Caki2 (cell line): ENCODE measurements at regions not wholly inside any gene's neighbourhood (a gene's known extent, or its start where the extent isn't known, plus 50 kb on each side); places are given as distances from the start of the nearest gene placed in this dataset.
A peak's percentile ranks its signal among the peaks of the same experiment; 100 is the strongest.

ENCODE experiments used
- DNase-seq: peaks from one replicate; pipeline ENCODE4 v3.0.0-alpha.2; 2015; ENCODE audit warnings: low read depth
- in situ Hi-C: cut with HindIII; loops from 2 replicates; pipeline ENCODE4 v1.10.0; 2016; ENCODE audit warnings: low sequenced_read_pairs, low pct_unique_long_range_greater_than_20kb, mixed read lengths

DNA sequence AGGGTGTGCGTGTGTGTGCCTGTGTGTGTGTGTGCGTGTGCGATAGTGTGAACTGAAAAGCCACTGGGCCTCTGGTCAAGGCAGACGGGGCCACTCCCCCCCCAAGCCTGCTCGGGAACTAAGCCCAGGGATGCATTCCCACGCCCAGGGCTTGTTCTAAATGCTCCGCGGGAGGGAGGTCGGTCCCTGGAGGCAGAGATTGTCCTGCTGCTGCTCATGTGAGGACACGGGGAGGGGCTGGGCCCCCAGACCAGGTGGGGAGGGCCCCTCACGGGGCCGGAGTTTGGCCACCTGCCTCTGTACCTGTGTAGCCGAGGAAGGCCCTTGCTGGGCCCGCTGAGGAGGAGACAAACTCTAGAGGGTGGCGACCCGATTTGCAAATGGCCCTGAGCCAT lies 93.9 kb downstream of the PDGFA start:
- in situ Hi-C loops: no loop called here
- DNase-seq: no peak

DNA sequence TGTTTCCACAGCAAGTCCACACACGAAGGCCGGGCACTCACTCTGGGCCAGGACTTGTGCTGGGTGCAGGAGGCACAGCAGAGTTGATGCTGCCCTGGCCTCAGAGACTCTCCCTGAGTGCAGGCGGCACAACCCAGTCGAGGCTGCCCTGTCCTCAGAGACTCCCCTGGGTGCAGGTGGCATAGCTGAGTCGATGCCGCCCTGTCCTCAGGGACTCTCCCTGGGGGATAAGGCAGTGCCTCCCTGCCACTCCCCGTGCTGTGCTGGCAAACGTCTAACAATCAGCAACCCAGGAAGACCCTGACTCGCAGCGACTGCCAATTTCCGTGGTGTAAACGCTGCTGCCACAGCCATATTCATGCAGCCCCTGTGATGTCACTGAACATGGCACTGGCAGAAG lies 93.1 kb downstream of the PDGFA start:
- DNase-seq: no peak
- in situ Hi-C loops: no loop called here

DNA sequence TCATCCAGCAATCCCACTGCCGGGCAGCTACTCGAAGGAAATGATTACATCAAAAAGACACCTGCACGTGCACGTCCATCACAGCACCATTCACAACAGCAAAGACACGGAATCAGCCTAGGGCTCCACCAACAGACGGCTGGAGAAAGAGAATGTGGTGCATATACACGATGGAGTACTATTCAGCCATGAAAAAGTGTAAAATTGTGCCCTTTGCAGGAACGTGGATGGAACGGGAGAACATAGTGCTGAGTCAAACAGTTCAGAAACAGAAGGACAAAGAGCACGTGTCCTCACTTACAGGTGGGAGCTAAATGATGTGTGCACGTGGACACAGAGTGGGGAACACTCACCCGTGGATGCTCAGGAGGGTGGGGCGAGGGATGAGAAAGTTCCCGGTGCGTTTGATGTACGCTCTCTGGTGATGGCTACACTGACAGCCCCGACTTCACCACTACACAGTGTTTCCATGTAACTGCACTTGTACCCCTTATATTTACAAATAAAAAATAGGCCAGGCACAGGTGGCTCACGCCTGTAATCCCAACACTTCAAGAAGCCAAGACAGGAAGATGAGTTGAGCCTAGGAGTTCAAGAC lies 92.0 kb downstream of the PDGFA start:
- DNase-seq: no peak
- in situ Hi-C loops: no loop called here

- in situ Hi-C loops: no loop called here
Measured at GRCh38 chr7:428387-428786, 91.3 kb downstream of the PDGFA start.

DNA sequence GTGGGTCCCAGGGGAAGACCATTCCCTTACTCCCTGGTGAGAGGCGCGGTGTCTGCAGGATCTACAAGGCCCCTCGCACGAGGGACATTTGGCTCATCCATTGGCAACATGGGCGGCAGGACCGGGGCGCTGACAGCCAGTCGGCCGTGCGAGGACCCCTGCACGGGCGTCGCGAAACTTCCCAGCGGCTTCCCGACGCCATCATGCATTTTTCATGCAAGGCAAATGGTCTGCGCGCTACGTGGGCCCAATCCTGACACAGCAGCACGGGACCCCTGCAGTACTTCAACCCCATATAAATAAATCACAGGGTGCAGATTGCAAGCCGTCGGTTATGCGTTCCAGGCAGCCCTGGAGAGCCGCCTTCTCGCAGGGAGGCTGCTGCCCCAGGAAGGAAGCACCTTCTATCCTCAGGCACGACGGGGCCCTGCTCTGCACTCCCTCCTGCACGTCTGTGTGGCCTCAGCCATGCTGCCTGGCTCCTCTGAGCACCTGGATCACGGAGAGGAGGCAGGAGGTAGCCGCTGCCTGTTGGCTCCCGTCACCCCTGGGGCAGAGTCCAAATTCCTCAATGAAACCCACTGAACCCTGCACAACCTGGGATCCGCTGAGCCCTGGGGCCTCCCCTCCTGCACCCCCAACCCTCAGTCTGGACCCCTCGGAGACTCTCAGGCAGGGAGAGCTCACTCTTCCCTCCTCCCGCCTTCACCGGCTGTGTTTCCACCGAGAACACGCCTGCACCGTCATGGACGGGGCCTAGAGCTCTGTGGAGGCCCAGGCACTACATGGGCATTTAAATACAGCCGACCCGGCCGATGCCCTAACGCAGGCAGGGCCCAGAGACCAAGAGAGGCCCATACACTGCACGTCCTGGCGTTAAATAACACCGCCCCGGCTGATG lies 90.5 kb downstream of the PDGFA start:
- DNase-seq: no peak
- in situ Hi-C loops: no loop called here

More at GRCh38 chr7:428387-428786, 91.3 kb downstream of the PDGFA start:
- DNase-seq: no peak

GRCh38 chr7:429828-430180 lies 89.8 kb downstream of the PDGFA start:
- in situ Hi-C loops: no loop called here
- DNase-seq: no peak

DNA sequence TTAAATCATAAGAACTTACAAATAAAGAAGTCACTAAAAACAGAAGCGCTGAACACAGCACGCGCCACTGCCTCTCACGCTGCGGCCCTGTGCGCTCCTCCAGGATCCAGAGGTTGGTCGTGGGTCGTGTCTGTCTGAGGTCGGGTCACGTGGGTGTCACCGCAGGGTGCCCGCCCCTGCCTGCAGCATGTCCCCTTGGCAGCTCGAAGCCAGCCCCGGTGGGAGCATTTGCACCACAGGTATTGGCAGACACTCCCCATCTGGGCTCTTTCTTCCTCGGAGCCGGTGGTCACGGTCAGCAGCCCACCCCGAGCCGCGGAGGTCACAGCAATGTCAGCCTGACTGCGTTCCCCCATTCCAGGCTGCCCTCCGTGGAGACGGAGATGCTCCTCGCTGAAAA lies 88.6 kb downstream of the PDGFA start:
- in situ Hi-C loops: no loop called here
- no peak for DNase-seq

DNA sequence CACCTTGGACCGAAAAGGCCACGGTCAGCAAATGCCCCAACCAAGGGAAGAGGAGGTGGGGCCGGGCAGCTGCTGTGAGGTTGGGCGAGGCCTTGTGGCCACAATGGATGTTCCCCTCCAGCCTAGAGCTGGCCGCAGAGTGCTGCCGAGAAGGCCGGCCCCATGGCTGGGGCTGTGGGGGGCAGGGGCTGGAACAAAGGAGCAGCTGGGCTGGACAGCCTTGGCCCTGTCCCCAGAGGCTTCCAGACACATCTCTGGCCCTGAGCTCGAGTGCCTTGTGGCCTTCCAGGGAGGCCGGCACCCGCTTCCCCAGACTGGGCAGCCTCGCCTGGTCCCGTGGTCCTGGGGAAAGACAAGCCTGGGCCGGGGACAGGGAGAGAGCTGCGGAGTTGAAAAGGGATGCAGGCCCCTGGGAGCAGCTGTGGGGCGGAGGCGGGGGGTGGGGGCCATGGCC lies 88.0 kb downstream of the PDGFA start:
- no peak for DNase-seq
- in situ Hi-C loops: no loop called here

- in situ Hi-C loops: no loop called here
- no peak for DNase-seq
Measured at GRCh38 chr7:432256-432655, 87.4 kb downstream of the PDGFA start.

DNA sequence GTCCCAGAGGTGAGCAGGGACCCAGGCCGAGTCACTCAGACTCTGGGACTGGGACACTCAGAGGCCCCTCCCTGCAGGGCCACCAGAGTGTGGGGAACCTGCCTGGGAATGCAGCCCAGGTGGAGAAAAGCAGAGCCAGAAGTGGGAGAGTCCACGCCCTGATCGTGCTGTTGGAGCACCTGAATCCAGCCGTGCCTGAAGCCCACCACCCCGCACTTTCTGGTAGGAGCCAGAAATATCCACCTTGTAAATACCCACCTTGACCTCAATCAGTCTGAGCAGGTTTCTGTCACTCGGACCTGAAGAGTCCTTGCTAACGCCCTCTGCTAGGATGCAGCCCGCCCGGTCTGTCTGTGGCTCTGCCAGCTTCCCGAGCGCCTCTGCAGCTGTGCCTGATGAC lies 86.7 kb downstream of the PDGFA start:
- in situ Hi-C loops: no loop called here
- DNase-seq: no peak

DNA sequence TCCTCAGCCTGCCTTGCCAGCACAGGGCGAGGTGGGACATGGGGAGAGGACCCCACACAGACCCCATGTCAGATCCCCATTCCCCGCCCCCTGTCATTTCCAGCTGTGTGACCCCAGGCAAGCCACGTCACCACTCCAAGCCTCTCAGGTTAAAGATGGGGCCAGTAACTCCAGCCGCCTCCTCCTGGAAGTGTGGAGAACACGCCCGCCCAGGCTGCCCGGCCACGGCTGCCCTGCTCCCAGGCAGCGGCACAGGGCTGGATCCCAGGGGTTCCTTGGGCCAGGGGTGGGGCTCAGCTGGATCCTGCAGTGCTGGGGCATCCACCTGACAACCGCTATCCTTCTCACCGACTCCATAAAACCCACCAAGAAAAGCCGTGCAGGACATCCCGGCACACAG lies 86.1 kb downstream of the PDGFA start:
- no peak for DNase-seq
- in situ Hi-C loops: no loop called here

DNA sequence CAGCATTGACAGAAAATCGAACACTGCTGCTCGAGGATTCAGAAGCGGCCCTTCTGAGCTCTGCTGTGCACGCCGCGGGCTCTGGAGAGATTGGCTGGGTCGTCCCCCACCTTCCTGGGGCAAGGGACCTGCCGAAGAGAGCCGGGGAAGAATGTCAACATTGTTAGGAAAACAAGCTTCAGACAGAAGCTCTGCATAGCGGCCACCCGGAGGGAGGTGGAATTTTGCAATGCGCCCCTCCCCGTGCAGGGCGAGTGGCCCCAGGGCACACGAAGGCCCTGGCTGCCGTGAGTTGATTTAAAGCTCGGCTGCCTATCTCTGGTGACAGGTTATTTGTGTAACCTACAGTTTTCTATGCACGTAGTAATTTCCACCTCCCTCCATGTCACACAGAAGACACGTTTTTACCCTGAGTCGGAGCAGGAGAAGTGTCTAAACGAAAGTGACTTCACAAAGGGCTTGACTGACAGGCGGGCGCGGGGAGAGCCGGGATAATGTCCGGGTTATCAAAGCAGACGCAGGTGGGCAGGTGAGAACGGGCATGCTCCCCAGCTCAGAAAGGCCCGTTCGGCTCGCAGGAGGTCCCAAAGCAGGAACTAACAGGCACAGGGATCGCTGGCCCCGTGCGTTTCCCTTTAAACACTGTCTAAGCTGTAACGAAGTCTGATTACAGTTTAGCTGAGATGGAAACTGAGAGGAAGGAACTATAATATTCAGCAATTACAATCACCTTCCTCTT lies 84.6 kb downstream of the PDGFA start:
- peak; percentile 14 for DNase-seq
- in situ Hi-C loops: no loop called here

DNA sequence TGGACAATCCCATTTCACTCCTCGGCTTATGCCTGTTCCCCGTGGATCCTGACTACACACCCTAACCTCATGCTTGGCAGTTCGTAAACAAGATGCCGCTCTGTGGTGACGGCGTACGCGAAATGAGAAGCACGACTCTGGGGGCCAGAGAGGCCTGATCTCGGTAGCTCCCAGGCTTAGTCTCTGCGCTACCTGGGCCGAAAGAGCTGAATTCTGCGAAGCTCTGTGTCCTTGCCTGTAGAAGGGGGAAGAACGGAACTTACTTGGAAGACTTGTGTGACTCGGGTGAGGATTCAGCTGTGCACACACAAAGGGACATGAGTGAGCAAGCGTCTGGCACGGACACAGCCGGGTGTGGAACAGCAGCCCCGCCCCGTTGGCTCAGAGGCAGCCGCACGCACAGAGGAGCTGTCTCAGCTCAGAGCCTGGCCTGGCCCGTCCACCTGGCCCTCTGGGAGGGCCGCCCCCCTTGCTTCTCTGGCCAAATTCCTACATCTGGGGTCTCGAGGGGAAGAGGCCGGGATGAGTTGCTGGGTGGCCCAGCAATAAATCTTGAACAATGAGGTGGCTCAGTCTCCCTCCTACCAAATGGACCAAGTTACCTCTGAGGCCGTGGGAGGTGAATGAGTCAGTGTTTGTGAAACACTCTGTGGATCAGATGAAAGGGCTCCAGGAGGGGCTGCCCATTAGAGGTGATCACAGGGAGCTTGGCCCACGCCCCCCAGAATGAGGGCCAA lies 83.8 kb downstream of the PDGFA start:
- in situ Hi-C loops: no loop called here

GRCh38 chr7:436367-437128 lies 83.1 kb downstream of the PDGFA start:
- in situ Hi-C loops: no loop called here
- DNase-seq: no peak

More for the DNA sequence above, 83.8 kb downstream of the PDGFA start:
- DNase-seq: peak; percentile 39

DNA sequence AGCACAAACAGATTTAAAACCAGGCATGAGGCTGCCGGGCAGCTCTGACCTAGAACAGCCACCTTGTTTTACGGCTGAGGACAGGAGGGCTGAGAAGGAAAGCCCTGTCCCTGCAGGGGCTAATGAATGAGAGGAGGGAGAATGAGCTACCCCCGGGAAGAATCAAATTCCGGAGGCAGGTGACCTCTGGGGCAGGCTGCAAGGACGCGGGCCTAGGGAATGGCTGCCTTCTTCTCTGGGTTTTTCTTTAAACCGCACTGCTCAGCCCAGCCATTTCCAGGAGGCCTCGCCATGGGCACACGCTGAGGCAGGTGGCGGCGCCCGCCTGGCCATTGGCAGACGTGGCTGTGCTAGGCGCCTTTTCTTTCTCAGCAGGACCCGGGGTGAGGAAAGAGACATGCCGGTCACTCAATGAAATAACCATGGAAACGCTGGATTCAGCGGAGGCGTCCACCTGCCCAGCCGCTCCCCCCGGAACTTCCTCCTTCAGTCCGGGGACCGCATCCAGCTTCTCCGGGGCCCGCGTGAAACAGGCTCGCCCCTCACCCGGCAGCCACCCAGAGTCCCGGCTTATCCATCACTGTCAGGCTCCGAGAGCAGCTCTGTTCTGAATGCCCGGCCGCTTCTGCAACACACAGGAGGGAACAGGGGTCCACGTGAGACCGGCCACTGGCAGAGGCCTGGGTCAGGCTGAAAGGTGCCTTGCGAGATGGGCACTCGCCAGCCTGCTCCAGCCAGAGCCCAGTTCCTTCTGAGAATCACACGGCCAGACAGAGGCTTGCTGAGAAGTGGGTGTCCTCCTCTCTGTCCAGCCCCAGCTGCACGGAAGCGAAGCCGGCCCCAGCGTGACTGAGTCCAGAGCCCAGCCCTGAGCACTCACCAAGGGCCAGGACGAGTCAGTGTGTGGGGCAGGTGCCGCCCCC lies 82.1 kb downstream of the PDGFA start:
- DNase-seq: no peak
- in situ Hi-C loops: no loop called here

DNA sequence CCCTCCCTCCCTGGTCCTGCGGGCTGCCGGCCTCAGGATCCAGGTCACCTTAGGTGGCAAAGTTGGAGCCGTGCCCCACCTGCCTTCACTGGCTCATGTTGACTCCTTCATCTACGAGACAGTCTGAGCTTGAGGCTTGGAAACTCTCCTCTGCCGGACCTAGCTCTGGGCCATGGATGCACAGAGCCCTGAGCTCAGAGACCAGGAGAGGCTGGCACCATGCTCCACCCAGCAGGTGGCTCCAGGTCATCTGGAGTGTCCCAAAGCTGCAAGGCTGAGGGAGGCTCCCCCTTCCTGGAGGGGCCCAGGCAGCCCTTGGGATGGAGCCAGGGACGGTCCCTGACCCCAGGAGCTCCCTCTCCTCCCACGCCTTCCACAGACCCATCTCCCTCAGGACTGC lies 81.3 kb downstream of the PDGFA start:
- in situ Hi-C loops: no loop called here
- no peak for DNase-seq

GRCh38 chr7:438916-439315 lies 80.7 kb downstream of the PDGFA start:
- no peak for DNase-seq
- in situ Hi-C loops: no loop called here
